Activated naive CD8-positive, alpha-beta T cell treated with anti-CD3 and anti-CD28 coated beads for 36 hours (primary cell): ENCODE measurements at regions not wholly inside any gene's neighbourhood (a gene's known extent, or its start where the extent isn't known, plus 50 kb on each side); places are given as distances from the start of the nearest gene placed in this dataset.
"Not testable (repeated sequence)": the region's sequence is repeated elsewhere in the genome, so short reads cannot be mapped to it uniquely, and the experiment has no call there.

Source experiments
- DNase-seq: peaks from one replicate; pipeline ENCODE4 v3.0.0; 2021
- H3K27ac Mint-ChIP-seq: one replicate; pipeline ENCODE4 v1.8.0; 2022; ENCODE audit warnings: mild to moderate bottlenecking, moderate library complexity, mixed read lengths
- H3K27me3 Mint-ChIP-seq: one replicate; pipeline ENCODE4 v1.8.0; 2022; ENCODE audit warnings: mild to moderate bottlenecking, mixed read lengths
- H3K36me3 Mint-ChIP-seq: one replicate; pipeline ENCODE4 v1.8.0; 2021; ENCODE audit warnings: mild to moderate bottlenecking, mixed read lengths
- H3K4me1 Mint-ChIP-seq: one replicate; pipeline ENCODE4 v1.8.0; 2021; ENCODE audit warnings: mixed read lengths
- H3K4me3 Mint-ChIP-seq: one replicate; pipeline ENCODE4 v1.8.0; 2022; ENCODE audit warnings: mild to moderate bottlenecking, moderate library complexity, mixed read lengths
- H3K9me3 Mint-ChIP-seq: one replicate; pipeline ENCODE4 v1.8.0; 2022; ENCODE audit warnings: mixed read lengths

DNA sequence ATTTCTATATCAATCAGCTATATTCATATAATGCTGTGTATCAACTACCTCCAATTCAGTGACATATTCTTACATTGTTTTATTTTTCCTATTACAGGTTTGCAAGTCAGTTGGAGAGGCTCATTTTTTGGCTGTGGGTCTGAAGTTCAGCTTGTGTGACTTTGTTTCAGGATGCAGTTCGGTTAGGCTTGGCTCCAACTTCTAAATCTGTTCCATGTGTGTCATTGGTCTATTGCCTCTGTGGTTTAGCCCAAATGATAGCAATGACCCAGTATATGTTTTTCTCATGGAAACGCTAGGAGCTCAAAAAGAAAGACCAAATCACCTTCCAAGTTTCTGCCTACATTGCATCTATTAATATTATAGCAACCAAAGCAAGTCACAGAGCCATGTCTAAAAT lies 848.6 kb upstream of the LRFN5 start:
- H3K9me3 Mint-ChIP-seq = peaks cover 17% of the 10 kb centered on the region
- H3K36me3 Mint-ChIP-seq = no peaks in the 10 kb centered on the region

DNA sequence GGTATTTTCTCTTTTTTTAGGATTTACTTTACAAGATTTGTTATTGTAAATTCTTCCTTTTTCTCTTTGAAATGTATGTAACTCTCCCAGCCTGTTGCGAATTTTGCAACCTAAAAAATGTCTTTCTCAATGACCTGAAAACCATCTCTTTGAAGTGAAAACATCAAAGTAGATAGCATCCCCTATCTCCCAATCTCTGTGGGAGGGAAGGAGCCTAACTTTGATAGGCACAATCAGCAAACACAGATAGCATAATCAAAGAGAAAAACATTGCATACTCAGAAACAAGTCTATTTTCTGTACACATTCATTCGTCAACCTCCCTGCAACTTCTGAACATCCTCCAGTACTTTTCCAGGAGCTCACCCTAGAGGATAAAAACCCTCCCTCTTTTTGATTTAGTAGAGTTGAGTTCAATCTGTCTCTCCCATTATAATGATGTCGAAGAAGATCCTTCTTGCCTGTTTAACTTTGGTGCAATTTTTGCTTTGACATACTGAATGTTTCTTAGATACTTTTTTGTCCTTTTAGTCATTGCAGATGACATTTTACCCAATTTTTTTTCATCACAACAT lies 849.2 kb upstream of the LRFN5 start:
- no peak overlapping the region for H3K4me3 Mint-ChIP-seq
- H3K27ac Mint-ChIP-seq = no peak overlapping the region
- no peaks in the 10 kb centered on the region for H3K36me3 Mint-ChIP-seq
- peaks cover 17% of the 10 kb centered on the region for H3K9me3 Mint-ChIP-seq
- H3K27me3 Mint-ChIP-seq = no peaks in the 10 kb centered on the region
- no peaks in the 10 kb centered on the region for H3K4me1 Mint-ChIP-seq
- no peak for DNase-seq

More for the DNA sequence above, 848.6 kb upstream of the LRFN5 start:
- Mint-ChIP-seq H3K4me3 (no peak overlapping the region), H3K27ac (no peak overlapping the region), H3K27me3 (no peaks in the 10 kb centered on the region), H3K4me1 (no peaks in the 10 kb centered on the region)
- DNase-seq = no peak

DNA sequence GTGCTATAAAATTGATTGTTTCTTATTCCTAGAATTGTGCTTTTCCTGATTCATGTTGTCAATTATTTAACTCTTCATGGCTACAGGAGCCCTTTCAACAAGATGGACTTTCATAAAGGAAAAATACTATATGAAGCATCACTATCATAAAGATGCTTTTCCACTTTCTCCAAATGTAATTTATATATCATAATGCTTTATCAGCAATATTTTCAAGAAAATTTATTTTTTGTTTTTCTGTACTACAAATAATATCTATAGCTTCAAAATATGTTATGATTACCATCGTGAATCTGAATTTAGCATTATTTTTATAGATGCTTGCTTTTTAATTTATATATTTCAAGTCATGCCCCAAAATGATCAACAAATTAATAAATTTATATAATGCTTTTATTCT lies 873.5 kb upstream of the LRFN5 start:
- Mint-ChIP-seq H3K27ac (no peak overlapping the region), H3K4me1 (no peaks in the 10 kb centered on the region), H3K9me3 (peaks cover 6% of the 10 kb centered on the region), H3K36me3 (no peaks in the 10 kb centered on the region), H3K4me3 (no peak overlapping the region), H3K27me3 (no peaks in the 10 kb centered on the region)
- DNase-seq = no peak

DNA sequence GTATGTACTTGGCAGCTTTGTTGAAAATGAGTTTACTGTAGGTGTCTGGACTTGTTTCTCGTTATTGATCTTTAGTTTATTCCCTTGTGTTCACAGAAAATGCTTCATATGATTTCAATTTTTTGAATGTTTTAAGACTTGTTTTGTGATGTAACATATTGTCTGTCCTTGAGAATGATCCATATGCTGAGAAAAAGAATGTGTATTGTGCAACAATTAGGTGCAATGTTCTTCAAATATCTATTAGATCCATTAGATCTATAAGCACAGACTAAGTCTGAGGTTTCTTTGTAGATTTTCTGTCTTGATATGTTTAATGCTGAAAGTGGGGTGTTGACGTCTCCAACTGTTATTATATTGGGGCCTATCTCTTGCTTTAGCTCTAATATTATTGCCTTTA lies 879.6 kb upstream of the LRFN5 start:
- DNase-seq = no peak
- no peaks in the 10 kb centered on the region for H3K36me3 Mint-ChIP-seq
- no peak overlapping the region for H3K4me3 Mint-ChIP-seq
- no peaks in the 10 kb centered on the region for H3K27me3 Mint-ChIP-seq
- peaks cover 14% of the 10 kb centered on the region for H3K9me3 Mint-ChIP-seq
- no peak overlapping the region for H3K27ac Mint-ChIP-seq
- H3K4me1 Mint-ChIP-seq = no peaks in the 10 kb centered on the region

DNA sequence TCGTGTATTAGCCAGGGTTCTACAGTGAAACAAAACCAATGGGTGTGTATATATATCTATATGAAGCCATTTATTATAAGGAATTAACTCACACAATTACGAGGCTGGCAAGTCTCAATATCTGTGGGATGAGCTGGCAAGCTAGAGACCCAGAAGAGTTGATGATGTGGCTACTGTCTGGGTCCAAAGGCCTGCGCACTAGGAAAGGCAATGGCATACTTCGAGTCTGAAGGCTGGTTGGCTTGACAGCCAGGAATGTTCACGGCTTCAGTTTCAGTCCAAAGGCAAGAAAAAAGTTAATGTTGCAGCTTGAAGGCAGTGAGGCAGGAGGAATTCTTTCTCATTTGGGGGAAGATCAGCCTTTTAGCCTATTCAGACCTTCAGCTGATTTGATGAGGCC lies 893.3 kb upstream of the LRFN5 start:
- no peak overlapping the region for H3K27ac Mint-ChIP-seq
- H3K9me3 Mint-ChIP-seq = peaks cover 15% of the 10 kb centered on the region
- H3K36me3 Mint-ChIP-seq = no peaks in the 10 kb centered on the region
- DNase-seq = no peak
- no peak overlapping the region for H3K4me3 Mint-ChIP-seq
- H3K4me1 Mint-ChIP-seq = no peaks in the 10 kb centered on the region
- H3K27me3 Mint-ChIP-seq = no peaks in the 10 kb centered on the region

DNA sequence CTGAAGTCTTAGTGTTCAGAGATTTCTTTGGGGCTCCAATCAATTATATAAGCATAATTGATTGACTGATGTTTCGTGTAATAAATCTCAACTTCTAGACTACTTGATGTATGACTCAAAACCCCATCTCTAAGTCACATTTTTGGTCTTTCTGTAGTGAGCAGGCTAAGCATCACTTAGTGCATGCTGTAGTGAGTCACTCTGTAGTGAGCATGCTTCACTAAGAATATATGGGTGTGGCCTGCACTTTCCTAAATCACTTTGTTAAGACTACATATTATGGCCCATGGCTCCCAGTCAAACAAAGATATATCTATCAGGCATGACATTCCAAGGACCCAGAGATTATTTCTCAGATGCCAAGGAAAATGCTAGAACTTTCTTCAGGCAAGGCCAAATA lies 909.4 kb upstream of the LRFN5 start:
- no peak overlapping the region for H3K27ac Mint-ChIP-seq
- H3K4me1 Mint-ChIP-seq = no peaks in the 10 kb centered on the region
- DNase-seq = no peak
- peaks cover 1% of the 10 kb centered on the region for H3K9me3 Mint-ChIP-seq
- H3K36me3 Mint-ChIP-seq = no peaks in the 10 kb centered on the region
- no peaks in the 10 kb centered on the region for H3K27me3 Mint-ChIP-seq
- H3K4me3 Mint-ChIP-seq = no peak overlapping the region

DNA sequence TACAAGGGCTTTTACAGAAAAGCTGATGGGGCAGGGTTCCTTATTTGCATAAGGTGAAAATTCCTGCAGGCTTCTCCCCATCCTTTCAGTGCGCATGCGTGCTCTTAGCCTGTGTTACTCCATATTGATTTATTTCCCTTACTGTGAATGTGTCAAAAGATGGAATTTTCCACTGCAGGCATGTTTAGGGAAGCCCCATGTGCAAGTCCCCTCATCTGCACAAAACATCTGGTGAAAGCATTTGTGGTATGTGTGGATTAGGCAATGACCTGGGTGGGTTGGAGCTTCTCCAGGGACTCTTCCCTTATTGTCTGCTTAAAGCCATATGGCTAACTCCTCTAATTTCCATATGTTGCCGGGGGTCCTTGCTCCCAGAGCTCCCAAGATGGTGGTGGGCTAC lies 912.7 kb upstream of the LRFN5 start:
- H3K27ac Mint-ChIP-seq = no peak overlapping the region
- peaks cover 1% of the 10 kb centered on the region for H3K9me3 Mint-ChIP-seq
- no peak overlapping the region for H3K4me3 Mint-ChIP-seq
- no peak for DNase-seq
- H3K4me1 Mint-ChIP-seq = no peaks in the 10 kb centered on the region
- no peaks in the 10 kb centered on the region for H3K36me3 Mint-ChIP-seq
- no peaks in the 10 kb centered on the region for H3K27me3 Mint-ChIP-seq

DNA sequence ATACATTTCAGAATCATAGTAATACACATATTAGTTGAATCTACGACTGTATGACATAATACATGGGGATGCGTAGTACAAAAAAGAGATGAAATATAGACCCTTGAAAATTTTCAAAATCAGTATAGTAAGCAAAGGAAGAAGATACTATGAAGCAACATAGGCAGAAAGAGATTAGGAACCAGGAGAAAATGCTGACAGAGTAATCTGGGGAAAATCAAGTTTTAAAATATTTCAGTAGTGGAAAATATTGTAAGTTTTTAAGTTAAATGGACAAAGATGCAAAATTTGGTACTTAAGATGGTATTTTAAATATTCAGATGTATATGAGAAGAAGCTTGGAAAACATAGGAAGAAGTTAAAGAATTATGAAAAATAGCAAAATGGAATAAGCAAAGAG lies 915.6 kb upstream of the LRFN5 start:
- Mint-ChIP-seq H3K4me3 (no peak overlapping the region), H3K4me1 (no peaks in the 10 kb centered on the region), H3K27me3 (no peaks in the 10 kb centered on the region), H3K9me3 (peaks cover 1% of the 10 kb centered on the region), H3K36me3 (no peaks in the 10 kb centered on the region), H3K27ac (no peak overlapping the region)
- no peak for DNase-seq

DNA sequence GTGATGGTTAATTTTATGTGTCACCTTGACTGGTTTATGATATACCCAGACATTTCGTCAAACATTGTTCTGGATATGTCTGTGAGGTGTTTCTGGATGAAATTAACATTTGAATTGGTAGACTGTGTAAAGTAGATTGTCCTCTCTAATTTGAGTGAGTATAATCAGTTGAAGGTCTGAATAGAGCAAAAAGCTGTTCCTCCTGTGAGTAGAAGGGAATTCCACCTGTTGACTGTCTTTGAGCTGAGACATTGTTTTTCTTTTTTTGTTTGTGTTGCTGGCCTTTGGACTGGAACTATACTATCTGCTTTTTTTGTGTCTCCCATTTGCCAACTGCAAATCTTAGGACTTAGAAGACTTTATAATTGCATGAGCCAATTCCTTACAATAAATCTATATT lies 920.9 kb upstream of the LRFN5 start:
- no peak overlapping the region for H3K4me3 Mint-ChIP-seq
- H3K27ac Mint-ChIP-seq = no peak overlapping the region
- no peaks in the 10 kb centered on the region for H3K4me1 Mint-ChIP-seq
- no peaks in the 10 kb centered on the region for H3K9me3 Mint-ChIP-seq
- no peaks in the 10 kb centered on the region for H3K36me3 Mint-ChIP-seq
- H3K27me3 Mint-ChIP-seq = no peaks in the 10 kb centered on the region
- DNase-seq = no peak

DNA sequence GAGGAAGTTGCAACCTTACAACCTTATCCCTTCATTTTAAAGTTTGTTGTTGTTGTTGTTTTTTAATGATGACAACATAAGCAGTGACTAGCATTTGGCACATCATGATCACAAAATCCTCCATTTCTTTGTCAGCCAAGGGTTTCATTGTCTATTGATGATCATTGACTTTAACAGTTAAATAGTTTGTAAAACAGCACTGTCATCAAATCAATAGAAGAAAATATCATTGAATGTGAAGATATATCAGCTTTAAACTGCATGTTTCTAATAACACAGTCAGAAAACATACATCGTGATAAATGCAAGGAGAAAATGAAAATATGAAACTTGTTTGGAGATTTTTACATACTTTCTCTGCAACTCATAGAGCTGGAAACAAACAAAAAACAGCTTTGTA lies 922.3 kb upstream of the LRFN5 start:
- Mint-ChIP-seq H3K4me1 (no peaks in the 10 kb centered on the region), H3K36me3 (no peaks in the 10 kb centered on the region), H3K27me3 (no peaks in the 10 kb centered on the region), H3K9me3 (no peaks in the 10 kb centered on the region), H3K27ac (no peak overlapping the region), H3K4me3 (no peak overlapping the region)
- DNase-seq = no peak

DNA sequence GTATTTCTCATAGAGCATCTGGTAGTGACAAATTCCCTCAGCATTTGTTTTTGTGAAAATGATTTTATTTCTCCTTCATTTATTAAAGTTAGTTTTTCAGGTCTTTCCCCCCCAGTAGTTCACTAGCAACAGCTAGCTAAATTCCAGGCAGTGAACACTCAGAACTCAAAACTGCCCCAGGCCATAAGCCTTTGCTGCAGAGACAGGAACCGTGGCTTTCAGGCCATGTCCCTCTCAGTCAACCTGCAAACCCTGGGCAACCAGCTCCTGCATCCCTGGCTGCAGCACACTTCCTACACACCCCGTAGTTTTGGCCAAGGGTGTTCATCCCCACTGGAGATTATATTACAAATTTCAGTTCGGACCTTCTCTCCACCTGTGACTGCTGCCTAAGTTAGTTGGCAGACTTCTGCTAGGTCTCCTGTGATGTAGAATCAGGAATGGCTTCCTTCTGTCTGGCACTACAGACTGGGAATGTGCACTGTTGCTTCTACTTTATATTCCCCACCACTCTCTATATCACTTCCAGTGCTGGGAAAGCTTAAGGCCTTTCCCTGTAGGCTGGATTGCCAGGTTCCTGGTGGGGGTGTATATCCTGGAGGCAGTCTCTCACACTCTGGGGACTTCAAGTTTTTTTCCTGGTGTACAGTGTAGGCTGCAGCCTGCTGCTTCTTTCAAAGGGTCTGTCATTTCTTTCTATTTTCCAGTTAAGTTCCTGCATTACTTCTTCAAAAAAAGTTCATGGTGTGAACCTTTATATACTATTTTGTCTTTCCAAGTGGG lies 924.4 kb upstream of the LRFN5 start:
- Mint-ChIP-seq H3K27me3 (no peaks in the 10 kb centered on the region), H3K27ac (no peak overlapping the region), H3K9me3 (no peaks in the 10 kb centered on the region), H3K36me3 (no peaks in the 10 kb centered on the region), H3K4me3 (no peak overlapping the region), H3K4me1 (no peaks in the 10 kb centered on the region)
- no peak for DNase-seq

DNA sequence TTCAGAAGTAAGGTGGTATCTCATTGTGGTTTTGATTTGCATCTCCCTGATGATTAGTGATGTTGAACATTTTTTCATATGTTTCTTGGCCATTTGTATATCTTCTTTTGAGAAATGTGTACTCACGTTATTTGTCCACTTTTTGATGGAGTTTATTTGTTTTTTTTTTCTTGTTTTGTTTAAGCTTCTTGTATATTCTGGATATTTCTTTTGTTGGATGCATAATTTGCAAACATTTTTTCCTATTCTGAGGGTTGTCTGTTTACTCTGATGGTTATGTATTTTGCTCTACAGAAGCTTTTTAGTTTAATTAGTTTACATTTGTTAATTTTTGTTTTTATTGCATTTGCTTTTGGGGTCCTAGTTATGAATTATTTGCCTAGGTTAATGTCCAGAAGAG lies 927.4 kb upstream of the LRFN5 start:
- Mint-ChIP-seq H3K9me3 (peaks cover 7% of the 10 kb centered on the region), H3K27ac (no peak overlapping the region)
- no peak for DNase-seq

DNA sequence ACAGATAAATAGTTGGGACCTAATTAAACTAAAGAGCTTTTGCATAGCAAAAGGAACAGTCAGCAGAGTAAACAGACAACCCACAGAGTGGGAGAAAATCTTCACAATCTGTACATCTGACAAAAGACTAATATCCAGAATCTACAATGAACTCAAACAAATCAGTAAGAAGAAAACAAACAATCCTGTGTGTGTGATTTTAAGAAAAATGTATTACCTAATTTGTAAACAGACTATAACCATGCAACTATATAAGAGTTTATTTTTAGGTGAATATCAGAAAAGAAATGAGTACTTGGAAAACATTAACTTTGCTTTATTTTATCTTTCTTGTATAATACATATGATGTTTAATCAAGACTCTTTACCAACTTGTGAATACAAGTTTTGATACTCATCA lies 929.5 kb upstream of the LRFN5 start:
- not testable (repeated sequence) for H3K27ac Mint-ChIP-seq, H3K9me3 Mint-ChIP-seq, DNase-seq, H3K4me1 Mint-ChIP-seq, H3K36me3 Mint-ChIP-seq, H3K27me3 Mint-ChIP-seq, H3K4me3 Mint-ChIP-seq

More for the DNA sequence above, 927.4 kb upstream of the LRFN5 start:
- no peaks in the 10 kb centered on the region for H3K27me3 Mint-ChIP-seq
- H3K4me3 Mint-ChIP-seq = no peak overlapping the region
- H3K4me1 Mint-ChIP-seq = no peaks in the 10 kb centered on the region
- no peaks in the 10 kb centered on the region for H3K36me3 Mint-ChIP-seq

DNA sequence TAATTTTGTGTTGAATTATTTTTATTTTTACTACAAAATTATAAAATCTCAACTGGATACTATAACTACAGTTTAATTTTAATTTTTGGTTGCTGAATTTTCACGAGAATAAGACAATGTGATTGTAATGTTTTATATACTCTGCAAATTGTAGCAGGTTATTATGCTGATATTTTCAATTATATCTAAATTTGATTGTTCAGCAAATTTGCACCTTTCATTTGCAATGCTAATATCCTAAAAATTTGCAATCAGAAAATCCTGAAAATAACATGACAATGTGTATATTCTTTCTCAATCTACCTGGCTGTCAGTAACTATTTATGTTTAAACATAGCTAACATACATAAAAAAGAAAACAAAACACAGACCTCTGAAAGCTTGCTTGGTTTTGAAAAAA lies 932.2 kb upstream of the LRFN5 start:
- DNase-seq = no peak
- peaks cover 7% of the 10 kb centered on the region for H3K9me3 Mint-ChIP-seq
- no peak overlapping the region for H3K27ac Mint-ChIP-seq
- no peaks in the 10 kb centered on the region for H3K36me3 Mint-ChIP-seq
- H3K4me3 Mint-ChIP-seq = no peak overlapping the region
- H3K27me3 Mint-ChIP-seq = no peaks in the 10 kb centered on the region
- no peaks in the 10 kb centered on the region for H3K4me1 Mint-ChIP-seq

DNA sequence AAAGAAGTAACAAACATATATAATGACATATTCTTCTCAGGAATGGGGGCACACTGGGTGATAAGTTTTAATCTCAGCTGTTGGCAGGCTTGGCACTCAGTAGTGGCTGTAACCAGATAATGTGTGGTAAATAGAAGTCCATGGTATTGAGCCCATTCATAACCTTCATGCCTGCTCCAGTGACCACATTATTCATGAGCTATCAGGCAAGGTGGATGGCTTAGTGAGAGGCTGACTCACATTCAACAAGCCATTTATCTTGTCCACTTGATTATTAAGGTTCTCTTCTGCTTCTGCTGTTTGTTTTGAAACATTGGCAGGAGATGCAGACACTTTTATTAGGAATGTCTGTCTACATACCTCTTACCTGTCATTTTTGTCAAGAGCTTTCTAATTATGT lies 950.4 kb upstream of the LRFN5 start:
- DNase-seq = no peak
- no peaks in the 10 kb centered on the region for H3K27me3 Mint-ChIP-seq
- H3K36me3 Mint-ChIP-seq = no peaks in the 10 kb centered on the region
- no peak overlapping the region for H3K27ac Mint-ChIP-seq
- H3K9me3 Mint-ChIP-seq = peaks cover 3% of the 10 kb centered on the region
- H3K4me3 Mint-ChIP-seq = no peak overlapping the region
- no peaks in the 10 kb centered on the region for H3K4me1 Mint-ChIP-seq

DNA sequence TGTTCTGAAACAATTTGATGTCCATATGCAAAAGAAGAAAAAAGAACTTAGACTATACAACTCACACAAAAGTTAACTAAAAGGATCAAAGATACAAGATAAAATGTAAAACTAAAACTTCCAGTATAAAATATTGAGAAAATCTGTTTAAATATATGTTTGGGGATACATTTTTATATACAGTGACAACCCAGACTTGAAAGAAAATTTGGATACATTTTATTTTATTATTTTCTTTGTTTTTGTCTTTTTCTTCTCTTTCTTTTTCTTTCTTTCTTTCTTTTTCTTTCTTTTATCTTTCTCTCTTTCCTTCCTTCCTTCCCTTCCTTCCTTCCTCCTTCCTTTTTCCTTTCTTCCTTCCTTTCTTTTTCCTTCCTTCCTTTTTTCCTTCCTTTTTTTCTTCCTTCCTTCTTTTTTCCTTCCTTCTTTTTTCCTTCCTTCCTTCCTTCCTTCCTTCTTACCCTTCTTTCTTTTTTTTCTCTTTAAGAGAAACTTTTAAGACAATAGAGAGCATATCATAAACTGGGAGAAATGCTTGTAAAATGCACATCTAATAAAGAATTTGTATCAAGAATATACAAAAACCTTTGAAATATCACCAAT lies 954.5 kb upstream of the LRFN5 start:
- Mint-ChIP-seq H3K9me3 (peaks cover 3% of the 10 kb centered on the region), H3K4me1 (no peaks in the 10 kb centered on the region), H3K27me3 (no peaks in the 10 kb centered on the region), H3K4me3 (no peak overlapping the region), H3K36me3 (no peaks in the 10 kb centered on the region), H3K27ac (no peak overlapping the region)
- DNase-seq = no peak
